OCI-LY7 (cell line): ENCODE measurements at regions not wholly inside any gene's neighbourhood (a gene's known extent, or its start where the extent isn't known, plus 50 kb on each side); places are given as distances from the start of the nearest gene placed in this dataset.

Source experiments
- EZH2phosphoT487 ChIP-seq: fragments of 200-600 bp; sonication (generic); IDR thresholded peaks from 2 replicates; pipeline ENCODE4 v1.6.1; 2018; ENCODE audit warnings: low read depth, borderline replicate concordance, mild to moderate bottlenecking, mixed run types, antibody characterized with exemption, low read length, moderate library complexity, mixed read lengths
- TF ChIP-seq, protein P1 (sequence below): fragments of 200-600 bp; sonication (generic); conservative IDR thresholded peaks from 2 replicates; pipeline ENCODE4 v1.5.1; 2014; ENCODE audit warnings: mild to moderate bottlenecking, antibody characterized with exemption, low read length, moderate library complexity, mixed read lengths

DNA sequence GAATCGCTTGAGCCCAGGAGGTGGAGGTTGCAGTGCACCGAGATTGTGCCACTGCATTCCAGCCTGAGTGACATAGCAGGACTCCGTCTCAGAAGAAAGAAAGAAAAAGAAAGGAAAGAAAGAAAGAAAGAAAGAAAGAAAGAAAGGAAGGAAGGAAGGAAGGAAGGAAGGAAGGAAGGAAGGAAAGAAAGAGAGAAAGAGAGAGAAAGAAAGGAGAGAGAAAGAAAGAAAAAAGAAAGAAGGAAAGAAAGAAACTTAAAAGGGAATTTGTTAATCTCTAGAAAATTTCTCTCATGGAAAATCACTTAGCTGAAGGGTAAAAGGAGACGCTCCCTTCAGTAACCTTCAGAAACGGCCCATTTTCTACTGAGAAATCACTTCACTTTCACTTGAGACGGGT lies 279.5 kb upstream of the KLF6 start:
- TF ChIP-seq, protein P1, sequence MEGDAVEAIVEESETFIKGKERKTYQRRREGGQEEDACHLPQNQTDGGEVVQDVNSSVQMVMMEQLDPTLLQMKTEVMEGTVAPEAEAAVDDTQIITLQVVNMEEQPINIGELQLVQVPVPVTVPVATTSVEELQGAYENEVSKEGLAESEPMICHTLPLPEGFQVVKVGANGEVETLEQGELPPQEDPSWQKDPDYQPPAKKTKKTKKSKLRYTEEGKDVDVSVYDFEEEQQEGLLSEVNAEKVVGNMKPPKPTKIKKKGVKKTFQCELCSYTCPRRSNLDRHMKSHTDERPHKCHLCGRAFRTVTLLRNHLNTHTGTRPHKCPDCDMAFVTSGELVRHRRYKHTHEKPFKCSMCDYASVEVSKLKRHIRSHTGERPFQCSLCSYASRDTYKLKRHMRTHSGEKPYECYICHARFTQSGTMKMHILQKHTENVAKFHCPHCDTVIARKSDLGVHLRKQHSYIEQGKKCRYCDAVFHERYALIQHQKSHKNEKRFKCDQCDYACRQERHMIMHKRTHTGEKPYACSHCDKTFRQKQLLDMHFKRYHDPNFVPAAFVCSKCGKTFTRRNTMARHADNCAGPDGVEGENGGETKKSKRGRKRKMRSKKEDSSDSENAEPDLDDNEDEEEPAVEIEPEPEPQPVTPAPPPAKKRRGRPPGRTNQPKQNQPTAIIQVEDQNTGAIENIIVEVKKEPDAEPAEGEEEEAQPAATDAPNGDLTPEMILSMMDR, result no peak
- no peak for TF ChIP-seq EZH2phosphoT487
